ENCODE measurements at regions not wholly inside any gene's neighbourhood (a gene's known extent, or its start where the extent isn't known, plus 50 kb on each side); places are given as distances from the start of the nearest gene placed in this dataset.
"Not testable (repeated sequence)": the region's sequence is repeated elsewhere in the genome, so short reads cannot be mapped to it uniquely, and the experiment has no call there.

- DNase-seq (ENCODE audit: low spot score in 2 of 2, unreplicated experiment in 2 of 2): no peak
- Mint-ChIP-seq H3K27me3 (ENCODE audit: low read depth) (peaks cover 21% of the 10 kb centered on the region), H3K4me1 (no peaks in the 10 kb centered on the region), H3K27ac (no peak overlapping the region), H3K4me3 (no peak overlapping the region), H3K9me3 (peaks cover 7% of the 10 kb centered on the region), H3K36me3 (no peaks in the 10 kb centered on the region)
- no peak for TF ChIP-seq CTCF (IDR thresholded peaks at IDR 0.05; ENCODE audit: unreplicated experiment)
Measured at GRCh38 chr4:165569031-165569430, 190.2 kb downstream of the CPE start.

GRCh38 chr4:165571476-165571875, 192.7 kb downstream of the CPE start:
- H3K27ac Mint-ChIP-seq; DNase-seq (ENCODE audit: low spot score in 2 of 2, unreplicated experiment in 2 of 2); H3K4me1 Mint-ChIP-seq; H3K4me3 Mint-ChIP-seq; H3K9me3 Mint-ChIP-seq; H3K36me3 Mint-ChIP-seq: not testable (repeated sequence)
- peaks cover 19% of the 10 kb centered on the region for H3K27me3 Mint-ChIP-seq (ENCODE audit: low read depth)

- H3K4me1 Mint-ChIP-seq: no peaks in the 10 kb centered on the region
- peaks cover 3% of the 10 kb centered on the region for H3K9me3 Mint-ChIP-seq
- H3K27me3 Mint-ChIP-seq (ENCODE audit: low read depth): peaks cover 2% of the 10 kb centered on the region
- TF ChIP-seq CTCF (IDR thresholded peaks at IDR 0.05; ENCODE audit: unreplicated experiment): no peak
- no peak overlapping the region for H3K4me3 Mint-ChIP-seq
- H3K36me3 Mint-ChIP-seq: no peaks in the 10 kb centered on the region
- H3K27ac Mint-ChIP-seq: no peak overlapping the region
- no peak for DNase-seq (ENCODE audit: low spot score in 2 of 2, unreplicated experiment in 2 of 2)
Measured at GRCh38 chr4:165580351-165580905, 201.6 kb downstream of the CPE start.

GRCh38 chr4:165583341-165583740, 204.5 kb downstream of the CPE start:
- Mint-ChIP-seq H3K27me3 (ENCODE audit: low read depth) (peaks cover 4% of the 10 kb centered on the region), H3K4me3 (no peak overlapping the region), H3K36me3 (no peaks in the 10 kb centered on the region), H3K4me1 (no peaks in the 10 kb centered on the region), H3K27ac (no peak overlapping the region), H3K9me3 (peaks cover 9% of the 10 kb centered on the region)
- TF ChIP-seq CTCF (IDR thresholded peaks at IDR 0.05; ENCODE audit: unreplicated experiment): no peak
- no peak for DNase-seq (ENCODE audit: low spot score in 2 of 2, unreplicated experiment in 2 of 2)

GRCh38 chr4:165584916-165585315, 206.1 kb downstream of the CPE start:
- no peak for DNase-seq (ENCODE audit: low spot score in 2 of 2, unreplicated experiment in 2 of 2)
- Mint-ChIP-seq H3K36me3 (no peaks in the 10 kb centered on the region), H3K9me3 (peaks cover 9% of the 10 kb centered on the region), H3K27me3 (ENCODE audit: low read depth) (peaks cover 4% of the 10 kb centered on the region), H3K4me1 (no peaks in the 10 kb centered on the region), H3K27ac (no peak overlapping the region), H3K4me3 (no peak overlapping the region)
- no peak for TF ChIP-seq CTCF (IDR thresholded peaks at IDR 0.05; ENCODE audit: unreplicated experiment)

- no peak overlapping the region for H3K27ac Mint-ChIP-seq
- peaks cover 9% of the 10 kb centered on the region for H3K9me3 Mint-ChIP-seq
- no peaks in the 10 kb centered on the region for H3K36me3 Mint-ChIP-seq
- no peak for DNase-seq (ENCODE audit: low spot score in 2 of 2, unreplicated experiment in 2 of 2)
- no peaks in the 10 kb centered on the region for H3K4me1 Mint-ChIP-seq
- no peak for TF ChIP-seq CTCF (IDR thresholded peaks at IDR 0.05; ENCODE audit: unreplicated experiment)
- H3K4me3 Mint-ChIP-seq: no peak overlapping the region
- peaks cover 9% of the 10 kb centered on the region for H3K27me3 Mint-ChIP-seq (ENCODE audit: low read depth)
Measured at GRCh38 chr4:165588534-165589315, 209.9 kb downstream of the CPE start.
